Right hindlimb (tissue), 1 donor: ENCODE measurements at regions not wholly inside any gene's neighbourhood (a gene's known extent, or its start where the extent isn't known, plus 50 kb on each side); places are given as distances from the start of the nearest gene placed in this dataset.

Experiments
- DNase-seq: peaks from one replicate; pipeline ENCODE4 v3.0.0-alpha.2; 2018

DNA sequence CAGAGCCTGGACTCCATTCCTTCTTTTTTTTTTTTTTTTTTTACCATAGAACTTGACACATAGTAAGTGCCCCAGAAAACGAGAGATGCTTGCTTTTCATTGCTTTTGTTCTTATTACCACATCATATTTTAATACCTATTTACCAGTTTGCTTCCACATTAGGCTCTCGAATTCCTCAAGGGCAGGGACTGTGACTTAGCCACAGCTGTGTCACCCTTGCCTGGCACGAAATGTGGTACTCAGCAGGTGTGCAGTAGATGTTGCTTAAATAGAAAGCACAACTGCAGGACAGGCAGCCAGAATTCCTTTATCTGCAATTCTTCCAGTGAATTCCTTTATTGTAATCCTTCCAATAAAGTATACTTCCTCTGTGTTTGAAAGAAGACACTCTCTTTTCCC lies 393.0 kb downstream of the HAPSTR1 start:
- no peak for DNase-seq

DNA sequence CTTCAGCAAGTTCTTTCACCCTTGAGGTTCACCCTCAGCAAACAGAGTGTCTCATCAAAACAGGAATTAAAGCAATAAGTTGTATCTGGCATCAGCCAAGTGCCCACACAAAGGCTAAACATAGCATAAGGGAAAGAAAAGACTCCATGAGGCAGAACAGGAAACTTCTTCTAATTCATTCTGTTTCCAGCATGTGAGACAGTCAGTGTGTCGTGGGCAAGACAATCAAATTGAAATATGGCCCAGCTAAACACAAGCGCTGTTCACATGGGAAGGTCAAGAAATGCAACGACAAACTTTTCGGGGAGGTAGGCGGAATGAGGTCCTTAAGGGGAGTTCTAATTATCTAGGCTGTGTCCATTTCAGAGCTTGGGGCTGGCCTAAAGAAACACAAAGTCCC lies 393.4 kb downstream of the HAPSTR1 start:
- DNase-seq = no peak

DNA sequence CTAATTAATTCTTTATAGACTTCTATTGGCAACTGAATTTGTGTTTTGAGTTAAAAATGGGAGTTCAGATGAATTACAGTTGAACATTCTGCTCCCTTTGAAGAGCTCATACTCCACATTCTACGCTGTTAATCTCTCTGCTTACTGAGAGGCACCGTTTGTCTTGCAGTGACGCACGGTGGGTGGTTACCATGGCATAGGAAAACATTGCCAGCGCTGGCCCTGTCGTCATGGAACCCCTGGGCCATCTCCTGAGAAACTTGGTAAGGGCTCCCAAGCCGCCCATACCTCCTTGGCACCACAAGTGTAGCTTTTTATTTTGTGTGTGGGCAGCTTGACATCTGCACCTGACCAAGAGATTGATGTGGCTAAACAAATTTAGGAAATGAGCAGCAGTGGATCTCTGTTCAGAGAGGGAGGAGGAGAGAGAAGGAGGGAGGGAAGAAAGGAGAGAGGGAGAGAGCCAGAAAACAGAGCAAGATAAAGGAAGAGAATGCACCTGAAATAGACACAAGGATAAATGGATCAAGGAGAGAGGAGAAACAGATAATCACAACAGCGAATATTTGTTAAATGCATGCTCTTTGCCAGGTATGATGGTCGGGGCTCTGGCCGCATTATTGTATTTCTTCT lies 398.5 kb downstream of the HAPSTR1 start:
- DNase-seq = peak; percentile 49

DNA sequence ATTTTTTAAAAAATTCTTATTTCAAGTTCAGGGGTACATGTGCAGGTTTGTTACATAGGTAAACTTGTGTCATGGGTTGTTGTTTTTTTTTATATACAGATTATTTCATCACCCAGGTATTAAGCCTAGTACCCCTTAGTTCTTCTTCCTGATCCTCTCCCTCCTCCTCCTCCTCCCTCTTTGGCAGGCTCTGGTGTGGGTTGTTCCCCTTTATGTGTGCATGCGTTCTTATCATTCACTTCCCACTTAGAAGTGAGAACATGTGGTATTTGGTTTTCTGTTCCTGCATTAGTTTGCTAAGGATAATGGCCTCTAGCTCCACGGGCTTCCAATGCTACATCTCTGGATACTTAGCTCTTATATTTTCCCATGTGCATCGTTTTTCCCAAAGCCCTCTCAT lies 404.4 kb downstream of the HAPSTR1 start:
- no peak for DNase-seq

DNA sequence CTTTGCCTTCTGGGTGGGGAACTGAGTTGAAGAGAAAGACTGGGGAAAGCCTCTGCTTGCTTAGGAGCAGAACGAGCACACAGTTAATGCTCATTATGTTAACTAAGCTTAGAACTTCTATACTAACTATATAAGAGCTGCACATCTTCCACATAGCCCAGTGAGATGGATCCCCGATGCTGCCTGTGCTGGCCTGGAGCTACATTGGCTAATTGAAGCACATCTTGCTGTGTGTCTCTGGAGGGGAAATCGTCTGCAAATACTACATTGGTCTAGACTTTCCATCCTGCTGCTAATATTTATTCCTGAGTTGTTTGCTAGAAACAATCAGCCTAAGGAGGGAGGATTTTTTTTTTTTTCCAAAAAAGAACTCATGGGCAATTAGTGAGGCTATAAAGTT lies 406.3 kb downstream of the HAPSTR1 start:
- DNase-seq = no peak

DNA sequence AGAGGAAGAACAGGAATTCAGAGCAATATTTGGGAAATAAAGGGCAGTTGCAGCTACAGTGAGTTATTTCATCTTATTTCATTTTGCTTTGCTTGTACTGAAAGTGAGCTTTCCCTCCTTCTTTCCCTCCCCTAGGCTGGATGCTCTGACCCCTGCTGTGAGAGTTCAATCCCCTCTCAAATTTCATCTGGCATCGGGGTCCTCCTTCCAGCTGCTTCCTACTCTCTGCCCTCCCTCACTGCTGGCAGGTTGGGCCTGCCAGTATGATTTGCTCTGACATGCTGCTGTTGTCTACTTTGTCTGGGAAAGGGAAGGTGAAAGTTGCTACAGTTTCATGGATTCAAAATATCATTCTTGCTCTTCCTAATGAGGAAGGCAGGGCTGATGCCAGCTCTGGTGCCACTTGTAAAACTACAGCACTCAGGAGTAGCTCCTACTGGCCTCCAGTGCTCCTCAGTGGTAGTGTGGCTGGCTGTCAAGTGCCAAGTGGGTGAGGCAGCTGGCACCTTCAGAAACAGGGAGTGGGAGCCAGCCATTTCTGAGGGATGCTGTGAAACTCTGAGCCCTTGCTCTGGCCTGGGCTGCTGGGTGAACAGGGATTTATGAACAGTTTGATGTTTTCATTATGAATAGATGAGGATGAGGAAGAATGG lies 408.6 kb downstream of the HAPSTR1 start:
- DNase-seq = peak; percentile 36

DNA sequence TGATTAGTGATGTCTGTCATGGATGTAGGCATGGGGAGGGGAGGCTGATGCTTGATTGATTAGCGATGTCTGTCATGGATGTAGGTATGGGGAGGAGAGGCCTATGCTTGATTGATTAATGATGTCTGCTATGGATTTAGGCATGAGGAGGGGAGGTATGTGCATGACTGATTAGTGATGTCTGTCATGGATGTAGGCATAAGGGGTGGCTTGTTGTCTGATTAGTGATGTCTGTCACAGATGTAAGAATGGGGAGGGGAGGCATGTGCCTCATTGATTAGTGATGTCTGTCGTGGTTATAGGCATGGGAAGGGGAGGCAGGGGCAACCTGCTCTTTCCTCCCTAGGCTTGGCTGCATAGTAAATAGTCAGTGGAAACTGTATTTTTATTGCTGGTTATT lies 409.4 kb downstream of the HAPSTR1 start:
- no peak for DNase-seq

DNA sequence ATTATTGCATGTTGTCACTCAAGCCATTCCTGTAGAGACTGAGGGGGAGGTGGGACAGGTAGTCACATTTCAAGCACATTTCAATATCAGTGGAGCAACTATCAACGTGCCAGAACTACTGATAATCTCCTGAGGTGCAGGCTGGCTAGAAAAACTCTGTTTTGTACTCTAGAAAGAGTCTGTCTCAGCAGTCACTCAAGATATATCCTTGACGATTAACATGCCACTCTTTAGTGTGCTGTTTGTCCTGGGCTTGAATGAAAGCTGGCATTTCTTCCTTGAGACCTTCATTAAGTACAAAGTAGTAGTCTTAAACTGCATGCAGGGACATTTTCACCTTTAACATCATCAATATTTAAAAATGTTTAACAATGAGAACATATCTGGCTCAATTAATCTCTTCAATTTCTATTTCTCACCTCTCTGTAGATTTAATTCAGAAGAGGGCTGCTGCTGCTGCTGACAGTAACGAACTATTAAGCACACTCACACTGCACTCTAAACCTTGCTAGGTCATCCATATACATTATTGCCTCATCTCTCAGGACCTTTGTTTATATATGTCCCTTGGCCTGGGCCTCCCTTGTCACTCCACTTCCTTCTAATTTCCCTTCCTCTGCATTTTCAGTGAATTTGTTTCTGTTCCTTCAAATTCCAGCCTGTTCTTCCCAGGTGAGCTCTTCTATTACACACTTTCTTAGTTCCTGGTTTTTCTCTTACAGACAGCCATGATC lies 412.0 kb downstream of the HAPSTR1 start:
- DNase-seq = no peak

DNA sequence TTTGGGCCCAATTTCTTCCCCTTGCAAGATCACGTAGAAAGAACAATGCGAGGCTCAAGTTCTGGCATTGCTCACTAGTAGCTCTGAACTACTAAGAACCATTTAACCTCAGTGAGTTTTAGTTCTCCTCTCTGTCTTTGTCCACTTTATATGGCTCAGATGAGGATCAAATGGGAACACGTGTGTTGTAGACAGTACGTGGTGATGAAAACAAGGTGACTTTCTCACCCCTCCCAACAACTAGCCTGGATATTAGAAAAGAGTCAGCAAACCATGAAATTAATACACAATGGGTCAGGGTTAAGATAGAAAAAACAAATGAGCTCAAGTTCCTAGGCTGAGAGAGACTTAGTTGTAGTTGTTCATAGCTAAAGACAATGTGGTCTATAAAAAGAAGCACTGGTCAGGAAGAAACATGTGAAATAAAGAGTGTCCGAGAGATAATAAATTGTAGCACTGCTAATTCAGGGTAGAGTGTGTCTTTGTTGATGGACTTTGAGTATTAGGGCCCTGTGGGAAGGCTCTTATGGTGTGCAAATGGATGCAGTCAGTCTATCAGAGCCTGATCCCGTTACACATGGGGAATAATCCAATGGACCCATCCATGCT lies 417.0 kb downstream of the HAPSTR1 start:
- no peak for DNase-seq

DNA sequence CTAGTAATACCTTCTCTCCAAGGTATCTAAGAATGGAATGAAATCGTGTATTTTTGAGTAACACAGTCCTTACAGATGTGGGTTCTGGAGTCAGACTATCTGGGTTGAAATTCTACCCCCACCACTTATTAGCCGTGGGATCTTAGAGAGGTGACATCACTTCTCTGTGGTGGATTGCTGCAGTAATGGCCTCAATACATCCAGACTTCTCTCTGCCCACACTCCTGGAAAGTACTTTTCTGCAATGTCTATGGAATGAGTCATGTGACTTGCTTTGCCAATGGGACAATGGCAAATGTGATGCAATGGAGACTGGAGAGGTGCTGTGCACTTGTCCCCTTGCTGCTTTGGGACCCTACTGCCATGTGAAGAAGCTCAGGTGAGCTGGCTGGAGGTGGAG lies 418.2 kb downstream of the HAPSTR1 start:
- DNase-seq = no peak

DNA sequence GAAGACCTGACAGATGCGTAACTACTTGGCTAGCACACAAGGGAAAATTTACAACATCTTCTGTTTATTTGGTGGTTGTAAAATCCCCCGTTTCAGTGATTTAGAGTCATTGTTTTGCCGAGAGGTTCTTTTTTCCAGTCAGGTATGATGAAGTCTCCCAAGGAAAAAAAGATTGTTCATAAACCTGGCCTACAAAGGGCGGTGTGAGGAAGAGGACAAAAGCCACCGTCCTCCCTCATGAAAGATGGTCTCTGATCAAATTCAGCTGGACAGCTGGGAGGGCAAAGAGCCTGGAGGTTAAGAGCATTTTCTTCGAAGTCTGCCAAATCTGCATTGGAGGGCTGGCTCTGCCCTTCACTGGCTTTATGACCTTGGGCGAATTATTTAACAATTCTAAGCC lies 419.9 kb downstream of the HAPSTR1 start:
- DNase-seq = no peak

DNA sequence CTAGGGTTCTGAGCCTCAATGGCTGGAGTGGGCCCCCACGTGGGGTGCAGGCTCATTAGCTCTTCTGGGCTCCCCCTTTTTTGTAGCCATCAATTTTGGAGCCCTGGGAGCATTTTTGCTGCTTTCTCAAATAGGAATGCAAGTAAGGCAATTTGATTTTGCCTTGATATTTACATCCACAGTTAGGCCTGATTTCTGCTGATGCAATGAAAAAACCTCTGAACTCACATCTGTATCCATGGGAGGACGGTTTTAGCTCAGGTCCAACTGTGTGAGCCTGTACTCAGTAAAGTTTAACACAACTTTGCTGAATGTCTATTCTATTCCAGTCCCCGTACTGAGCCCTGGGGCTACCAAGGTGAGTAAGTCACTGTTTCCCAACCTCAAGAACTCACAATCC lies 425.0 kb downstream of the HAPSTR1 start:
- no peak for DNase-seq

DNA sequence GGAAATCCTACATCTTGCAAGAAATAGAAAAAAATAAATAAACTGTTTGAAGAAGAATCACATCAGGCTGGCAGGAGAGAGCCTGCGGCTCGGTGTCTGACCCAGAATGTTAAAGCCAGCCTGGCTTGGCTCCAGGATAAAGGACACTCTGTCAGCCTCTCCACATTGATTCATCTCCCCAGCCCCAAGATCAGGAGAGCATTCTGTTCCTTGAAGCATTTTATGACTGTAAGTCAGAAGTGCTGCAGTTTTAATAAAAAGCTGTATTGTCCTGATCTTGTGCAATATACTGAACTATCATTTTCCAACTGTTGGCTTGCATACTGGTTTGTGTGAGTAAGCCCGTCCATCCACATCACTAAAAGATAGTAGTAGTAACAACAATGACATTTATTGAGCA lies 426.6 kb downstream of the HAPSTR1 start:
- no peak for DNase-seq

DNA sequence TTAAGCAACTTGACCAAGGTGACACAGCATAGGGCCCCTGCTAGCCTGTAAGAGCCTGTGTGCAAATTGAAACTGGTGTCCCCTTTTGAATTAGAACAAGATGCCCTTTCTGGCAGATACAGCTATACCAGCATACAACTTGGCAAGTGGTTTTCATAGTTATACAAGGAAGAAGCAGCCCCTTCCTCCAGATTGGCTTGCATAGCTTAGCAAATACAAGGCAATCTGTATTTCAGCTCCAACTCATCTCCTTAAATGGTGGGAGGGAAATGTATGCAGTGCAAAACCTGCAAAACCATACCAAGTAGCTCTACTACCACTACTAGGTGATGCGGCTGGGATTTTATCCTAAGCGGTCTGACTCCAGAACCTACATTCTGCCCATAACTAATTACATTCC lies 427.1 kb downstream of the HAPSTR1 start:
- DNase-seq = no peak

DNA sequence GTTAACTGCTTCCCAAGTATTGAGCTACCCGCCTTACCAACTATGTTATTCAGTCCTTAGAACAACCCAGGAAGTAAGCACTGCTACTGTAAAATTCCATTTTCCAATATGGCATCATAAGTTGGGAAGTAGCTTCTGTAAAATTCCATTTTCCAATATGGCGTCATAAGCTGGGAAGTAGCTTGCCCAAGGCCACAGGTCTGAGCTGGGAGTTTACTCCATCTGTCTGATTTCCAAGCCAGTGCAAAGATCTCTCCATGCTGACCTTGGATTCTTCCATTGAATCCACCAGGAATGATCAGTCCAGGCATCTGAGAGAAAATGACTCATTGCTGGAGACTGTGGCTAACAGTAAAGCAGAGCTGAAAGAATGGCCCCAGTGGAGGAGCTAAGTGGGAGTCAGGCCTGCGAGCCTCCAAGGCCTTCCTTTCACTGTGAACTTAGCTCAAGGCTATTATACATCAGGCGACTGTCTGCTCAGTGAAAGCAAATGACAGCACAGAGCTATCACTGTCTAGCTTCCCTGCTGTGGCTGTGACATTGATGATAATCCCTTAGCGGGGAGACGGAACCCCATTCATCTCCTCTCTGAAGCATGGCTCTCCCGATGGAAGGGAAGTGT lies 430.4 kb downstream of the HAPSTR1 start:
- DNase-seq = no peak

DNA sequence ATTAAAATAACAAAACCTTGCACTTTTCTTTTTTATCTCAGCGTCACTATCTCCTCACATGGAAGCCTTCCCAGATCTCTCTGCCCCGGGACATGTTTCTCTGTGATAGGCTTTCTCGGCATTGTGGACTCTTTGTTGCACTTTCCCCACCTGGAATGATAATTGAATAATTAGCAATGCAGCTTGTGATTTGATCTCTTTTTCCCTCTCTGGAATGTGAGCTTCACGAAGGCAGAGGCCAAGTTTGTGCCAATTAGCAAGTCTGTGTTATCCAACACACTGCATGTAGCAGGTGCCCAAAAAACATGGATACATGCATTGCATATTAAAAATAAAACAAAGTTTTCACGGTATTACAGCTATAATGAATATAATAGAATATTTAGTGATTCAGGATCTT lies 431.2 kb downstream of the HAPSTR1 start:
- no peak for DNase-seq

DNA sequence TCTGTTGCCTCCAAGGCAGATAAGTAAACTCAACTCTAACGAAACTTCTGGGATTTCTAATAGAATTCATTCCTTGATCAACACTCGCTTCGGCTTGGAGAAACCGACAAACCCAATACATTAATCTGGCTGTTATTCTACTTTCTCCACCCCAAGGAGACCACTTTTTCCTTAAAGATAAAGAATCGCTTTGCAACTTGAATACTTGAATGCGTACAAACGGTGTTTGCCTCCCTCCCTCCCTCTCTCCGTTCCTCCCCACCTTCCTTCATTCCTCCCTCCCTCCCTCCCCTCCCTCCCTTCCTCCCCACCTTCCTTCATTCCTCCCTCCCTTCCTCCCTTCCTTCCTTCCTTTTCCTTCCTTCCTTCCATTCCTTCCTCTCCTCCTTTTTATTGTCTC lies 432.6 kb downstream of the HAPSTR1 start:
- no peak for DNase-seq

DNA sequence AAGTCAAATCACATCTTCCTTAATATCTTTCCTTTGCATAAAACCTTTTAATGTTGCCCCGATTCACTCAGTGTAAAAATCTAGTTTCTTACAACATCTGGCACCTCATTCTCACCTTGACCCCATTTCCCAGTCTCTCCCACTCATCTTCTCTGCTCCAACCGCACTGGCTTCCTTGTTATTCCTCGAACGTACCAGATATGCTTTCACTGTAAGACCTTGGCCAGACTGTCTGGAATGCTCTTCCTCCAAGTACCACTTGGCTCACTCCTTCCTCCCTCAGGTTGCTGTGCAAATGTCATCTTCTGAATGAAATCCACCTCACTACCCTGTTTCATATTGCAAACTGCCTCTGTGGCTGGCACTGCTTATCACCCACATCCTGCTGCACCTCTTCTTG lies 433.6 kb downstream of the HAPSTR1 start:
- DNase-seq = no peak

DNA sequence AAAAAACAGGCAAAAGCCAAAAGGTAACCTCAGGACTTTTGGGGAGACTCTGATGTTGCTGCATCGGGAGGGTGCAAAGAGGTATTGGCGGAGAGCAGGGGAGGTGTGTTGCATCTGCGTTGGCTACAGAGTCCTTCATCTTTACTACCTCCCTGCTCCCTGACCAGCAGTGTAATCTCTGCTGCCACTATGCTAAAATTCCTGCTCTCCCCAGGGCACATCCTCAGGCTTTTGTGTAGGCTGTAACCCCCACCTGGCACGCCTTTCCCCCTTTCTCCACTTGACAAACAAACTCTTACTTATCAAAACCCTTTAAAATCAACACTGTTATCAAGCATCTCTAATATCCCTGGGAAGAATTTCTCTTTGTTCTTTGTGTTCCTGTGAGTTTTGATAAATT lies 435.3 kb downstream of the HAPSTR1 start:
- DNase-seq = no peak

DNA sequence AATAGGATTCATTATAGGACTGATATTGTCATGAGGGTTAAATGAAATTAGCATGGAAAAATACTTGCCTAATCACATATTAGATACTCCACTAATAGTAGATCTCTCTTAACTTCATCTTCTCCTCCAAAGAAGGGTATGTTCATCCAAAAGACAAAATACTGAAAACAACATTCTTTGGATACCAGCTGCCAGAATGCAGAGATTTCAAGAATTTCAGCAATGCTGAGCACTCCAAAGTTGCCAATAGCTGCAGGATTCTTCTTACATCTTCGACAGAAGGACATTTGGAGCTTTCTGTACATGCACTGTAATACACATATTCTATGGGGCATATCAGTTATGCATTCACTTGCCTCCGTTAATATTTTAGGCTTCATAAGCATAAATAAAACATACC lies 436.5 kb downstream of the HAPSTR1 start:
- DNase-seq = no peak

DNA sequence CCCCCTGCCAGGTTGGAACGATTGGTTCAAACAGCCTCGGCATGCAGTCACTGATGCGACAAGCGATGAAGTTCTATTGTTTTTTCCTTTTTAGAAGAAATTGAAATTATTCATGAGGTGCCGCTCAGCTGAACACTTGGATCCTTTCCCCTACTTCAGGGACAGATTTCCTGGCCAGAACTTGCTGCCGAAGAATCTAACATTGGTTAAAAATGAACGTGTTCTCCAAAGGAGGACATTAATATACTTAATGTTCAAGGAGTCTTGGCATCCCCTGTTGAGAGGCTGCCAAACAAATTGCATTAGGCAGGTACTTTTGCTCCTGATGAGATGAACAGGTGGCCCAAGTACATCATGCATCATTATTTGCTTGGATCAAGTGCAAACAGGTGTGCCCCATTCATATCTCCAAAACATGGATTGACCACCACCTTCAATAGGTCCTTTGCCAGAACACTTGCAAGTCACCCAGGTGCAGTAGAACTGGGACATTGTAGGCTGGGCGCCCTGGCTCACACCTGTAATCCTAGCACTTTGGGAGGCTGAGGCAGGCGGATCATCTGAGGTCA lies 437.2 kb downstream of the HAPSTR1 start:
- no peak for DNase-seq

DNA sequence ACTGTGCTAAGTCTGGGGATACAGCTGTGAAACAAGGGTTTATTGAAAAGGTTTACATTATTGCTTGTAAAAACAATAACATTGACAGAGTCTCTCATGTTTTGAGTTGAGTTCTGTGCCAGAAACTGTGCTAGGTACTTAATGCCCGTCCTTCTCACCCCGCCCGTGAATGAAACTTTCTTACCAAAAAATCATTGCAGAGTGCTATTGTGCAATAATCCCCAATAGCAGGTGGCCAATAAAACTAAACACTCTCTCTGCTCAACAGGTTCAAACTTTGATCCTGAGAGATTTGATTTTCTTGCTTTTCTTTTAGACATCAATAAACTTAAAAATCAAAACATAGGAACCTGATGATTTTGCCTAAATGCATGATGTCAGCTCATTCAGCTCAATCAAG lies 441.6 kb downstream of the HAPSTR1 start:
- DNase-seq = no peak

DNA sequence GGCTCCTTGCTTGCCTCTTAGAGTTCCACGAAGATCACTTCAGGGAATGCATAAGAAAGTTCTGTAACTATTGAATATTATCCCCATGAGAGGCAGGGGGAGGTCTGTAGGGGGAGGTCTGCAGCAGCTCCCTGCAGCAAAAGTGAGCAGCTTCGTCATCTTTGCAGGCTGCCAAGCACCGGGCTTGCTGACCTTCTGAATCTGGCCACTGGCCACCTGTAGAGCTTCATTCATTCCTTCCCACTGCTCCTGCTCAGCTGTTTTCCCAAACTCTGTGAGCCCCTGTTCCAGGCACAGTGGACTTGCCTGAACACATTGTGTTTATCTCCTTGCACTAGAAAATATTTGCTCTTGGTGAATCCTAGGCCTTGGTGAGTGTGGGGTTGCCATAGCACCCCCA lies 443.3 kb downstream of the HAPSTR1 start:
- no peak for DNase-seq
